OCI-LY7 (cell line): ENCODE measurements at regions not wholly inside any gene's neighbourhood (a gene's known extent, or its start where the extent isn't known, plus 50 kb on each side); places are given as distances from the start of the nearest gene placed in this dataset.

Source experiments
- CTCF ChIP-seq: fragments of 200-600 bp; sonication (generic); conservative IDR thresholded peaks from 2 replicates; pipeline ENCODE4 v1.5.1; 2014; ENCODE audit warnings: mild to moderate bottlenecking, antibody characterized with exemption, low read length, moderate library complexity, mixed read lengths
- EZH2phosphoT487 ChIP-seq: fragments of 200-600 bp; sonication (generic); IDR thresholded peaks from 2 replicates; pipeline ENCODE4 v1.6.1; 2018; ENCODE audit warnings: low read depth, borderline replicate concordance, mild to moderate bottlenecking, mixed run types, antibody characterized with exemption, low read length, moderate library complexity, mixed read lengths

- TF ChIP-seq CTCF (no peak), EZH2phosphoT487 (no peak)
Measured at GRCh38 chr2:134780972-134781371, 57.4 kb upstream of the ACMSD start.
